PFSK-1 (cell line): ENCODE measurements at regions not wholly inside any gene's neighbourhood (a gene's known extent, or its start where the extent isn't known, plus 50 kb on each side); places are given as distances from the start of the nearest gene placed in this dataset.

ENCODE experiments used
- FOXP2 ChIP-seq: optimal IDR thresholded peaks from 2 replicates; pipeline ENCODE3; 2011; ENCODE audit warnings: borderline replicate concordance, control low read depth, inconsistent platforms; ENCODE audit not compliant: insufficient read depth; ENCODE audit errors: extremely low read length, extremely low read depth
- POLR2AphosphoS5 ChIP-seq: IDR thresholded peaks from 2 replicates; pipeline ENCODE4 v1.6.1; 2012; ENCODE audit warnings: low read depth, mild to moderate bottlenecking, control low read depth, low read length, moderate library complexity
- SIN3A ChIP-seq: IDR thresholded peaks from 2 replicates; pipeline ENCODE4 v1.6.1; 2012; ENCODE audit warnings: mild to moderate bottlenecking, low read length, moderate library complexity, borderline replicate concordance; ENCODE audit not compliant: insufficient read depth
- TAF1 ChIP-seq: IDR thresholded peaks from 2 replicates; pipeline ENCODE4 v1.6.1; 2012; ENCODE audit warnings: low read length, control low read depth, borderline replicate concordance; ENCODE audit not compliant: insufficient read depth
- TF ChIP-seq, protein P1 (sequence below), 2 experiments: IDR thresholded peaks; 2 replicates each; pipeline versions ENCODE4 v1.6.1 to v1.8.0; 2011 to 2012; ENCODE audit warnings: low read depth in 2 of 2, low read length in 2 of 2, control low read depth in 1 of 2, inconsistent platforms in 1 of 2, mild to moderate bottlenecking in 1 of 2, moderate library complexity in 1 of 2; ENCODE audit not compliant: insufficient read depth in 1 of 2

- no peak for TF ChIP-seq FOXP2
- TF ChIP-seq POLR2AphosphoS5, result no peak
- TF ChIP-seq, protein P1, sequence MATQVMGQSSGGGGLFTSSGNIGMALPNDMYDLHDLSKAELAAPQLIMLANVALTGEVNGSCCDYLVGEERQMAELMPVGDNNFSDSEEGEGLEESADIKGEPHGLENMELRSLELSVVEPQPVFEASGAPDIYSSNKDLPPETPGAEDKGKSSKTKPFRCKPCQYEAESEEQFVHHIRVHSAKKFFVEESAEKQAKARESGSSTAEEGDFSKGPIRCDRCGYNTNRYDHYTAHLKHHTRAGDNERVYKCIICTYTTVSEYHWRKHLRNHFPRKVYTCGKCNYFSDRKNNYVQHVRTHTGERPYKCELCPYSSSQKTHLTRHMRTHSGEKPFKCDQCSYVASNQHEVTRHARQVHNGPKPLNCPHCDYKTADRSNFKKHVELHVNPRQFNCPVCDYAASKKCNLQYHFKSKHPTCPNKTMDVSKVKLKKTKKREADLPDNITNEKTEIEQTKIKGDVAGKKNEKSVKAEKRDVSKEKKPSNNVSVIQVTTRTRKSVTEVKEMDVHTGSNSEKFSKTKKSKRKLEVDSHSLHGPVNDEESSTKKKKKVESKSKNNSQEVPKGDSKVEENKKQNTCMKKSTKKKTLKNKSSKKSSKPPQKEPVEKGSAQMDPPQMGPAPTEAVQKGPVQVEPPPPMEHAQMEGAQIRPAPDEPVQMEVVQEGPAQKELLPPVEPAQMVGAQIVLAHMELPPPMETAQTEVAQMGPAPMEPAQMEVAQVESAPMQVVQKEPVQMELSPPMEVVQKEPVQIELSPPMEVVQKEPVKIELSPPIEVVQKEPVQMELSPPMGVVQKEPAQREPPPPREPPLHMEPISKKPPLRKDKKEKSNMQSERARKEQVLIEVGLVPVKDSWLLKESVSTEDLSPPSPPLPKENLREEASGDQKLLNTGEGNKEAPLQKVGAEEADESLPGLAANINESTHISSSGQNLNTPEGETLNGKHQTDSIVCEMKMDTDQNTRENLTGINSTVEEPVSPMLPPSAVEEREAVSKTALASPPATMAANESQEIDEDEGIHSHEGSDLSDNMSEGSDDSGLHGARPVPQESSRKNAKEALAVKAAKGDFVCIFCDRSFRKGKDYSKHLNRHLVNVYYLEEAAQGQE (IDR thresholded peaks at IDR 0.05; ENCODE audit: insufficient read depth in 1 of 2, low read depth in 2 of 2, low read length in 2 of 2), result no peak
- no peak for TF ChIP-seq TAF1
- TF ChIP-seq SIN3A, result no peak
Observed at GRCh38 chr3:103089758-103090157, 654.9 kb downstream of the ZPLD1 start.

DNA sequence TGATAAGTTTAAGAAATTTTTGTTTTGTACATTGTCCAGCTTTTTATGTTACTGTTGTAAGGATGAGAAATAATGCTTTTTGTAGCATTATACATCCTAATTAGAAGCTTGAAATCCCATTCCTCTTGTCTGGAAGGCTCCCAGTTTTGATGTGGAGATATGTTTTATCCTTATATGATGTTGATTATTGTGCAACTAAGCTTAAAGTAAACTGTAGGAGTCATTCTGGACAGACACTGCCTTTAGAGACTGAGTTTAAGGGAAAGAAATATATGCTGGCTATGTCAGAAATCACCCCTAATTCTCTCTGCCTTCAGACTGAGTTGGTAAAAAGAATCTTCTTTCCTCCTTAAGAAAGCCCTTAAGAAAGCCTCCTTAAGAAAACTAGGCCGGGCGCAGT lies 670.4 kb downstream of the ZPLD1 start:
- TF ChIP-seq, protein P1 (IDR thresholded peaks at IDR 0.05; ENCODE audit: insufficient read depth in 1 of 2, low read depth in 2 of 2, low read length in 2 of 2), result no peak
- TF ChIP-seq FOXP2 (no peak), TAF1 (no peak), POLR2AphosphoS5 (no peak), SIN3A (no peak)

GRCh38 chr3:103112273-103112672 lies 677.5 kb downstream of the ZPLD1 start:
- no peak for TF ChIP-seq TAF1
- TF ChIP-seq FOXP2, result no peak
- TF ChIP-seq, protein P1 (IDR thresholded peaks at IDR 0.05; ENCODE audit: insufficient read depth in 1 of 2, low read depth in 2 of 2, low read length in 2 of 2), result no peak
- no peak for TF ChIP-seq SIN3A
- TF ChIP-seq POLR2AphosphoS5, result no peak

GRCh38 chr3:103126115-103126514 lies 691.3 kb downstream of the ZPLD1 start:
- TF ChIP-seq POLR2AphosphoS5 (no peak), FOXP2 (no peak), SIN3A (no peak), TAF1 (no peak)
- TF ChIP-seq, protein P1 (IDR thresholded peaks at IDR 0.05; ENCODE audit: insufficient read depth in 1 of 2, low read depth in 2 of 2, low read length in 2 of 2), result no peak

- no peak for TF ChIP-seq POLR2AphosphoS5
- TF ChIP-seq FOXP2, result no peak
- TF ChIP-seq, protein P1 (IDR thresholded peaks at IDR 0.05; ENCODE audit: insufficient read depth in 1 of 2, low read depth in 2 of 2, low read length in 2 of 2), result no peak
Observed at GRCh38 chr3:103127098-103127630, 692.3 kb downstream of the ZPLD1 start.
